NCI-H146 treated with DMSO at 0.1 percent for 48 hours (cell line): ENCODE measurements at regions not wholly inside any gene's neighbourhood (a gene's known extent, or its start where the extent isn't known, plus 50 kb on each side); places are given as distances from the start of the nearest gene placed in this dataset.

Experiments
- DNase-seq: peaks from one replicate; lab custom pipeline; 2025; ENCODE audit not compliant: unreplicated experiment; lab: John Stamatoyannopoulos, UW

GRCh38 chr11:100635194-100635593 lies 51.9 kb upstream of the ARHGAP42 start:
- DNase-seq, result no peak

- no peak for DNase-seq
These were observed 50.6 kb upstream of the ARHGAP42 start for GRCh38 chr11:100636536-100636935.
